ENCODE measurements at regions not wholly inside any gene's neighbourhood (a gene's known extent, or its start where the extent isn't known, plus 50 kb on each side); places are given as distances from the start of the nearest gene placed in this dataset.

DNA sequence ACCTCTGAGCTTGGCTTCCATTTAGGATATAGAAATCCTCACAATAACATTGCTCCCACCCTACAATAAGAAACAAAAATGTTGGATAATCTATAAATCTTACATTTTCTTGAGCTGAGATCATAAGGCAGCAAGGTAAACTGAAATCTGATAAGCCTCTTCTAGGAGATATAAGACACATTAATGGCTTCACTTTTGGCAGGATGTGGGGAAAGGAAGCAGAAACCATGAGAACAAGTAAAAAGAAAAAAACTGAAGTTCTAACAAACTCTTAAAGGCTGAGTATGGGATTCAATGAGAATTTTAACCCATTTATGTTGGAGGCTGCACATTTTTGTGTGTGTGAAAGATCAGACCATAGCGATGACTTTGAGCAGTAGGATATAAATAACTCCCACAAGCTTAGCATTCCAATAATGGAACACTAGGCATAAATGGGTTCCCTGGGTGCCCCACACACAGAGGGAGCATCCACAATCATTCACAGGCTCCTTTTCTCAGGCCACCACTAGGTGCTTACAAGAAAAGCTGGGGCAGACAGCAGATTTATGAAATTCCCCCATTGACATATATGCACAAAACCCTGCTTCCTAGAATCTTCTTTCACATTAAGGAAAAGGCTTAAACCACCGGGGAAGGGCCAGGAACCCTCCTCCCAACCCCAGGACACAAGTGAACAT is 564.9 kb upstream of the MGMT start:
- Histone ChIP-seq H4K20me1 (replicated peaks; ENCODE audit: control insufficient read depth, extremely low read depth, insufficient read depth, low read length) (no peaks in the 10 kb centered on the region), H3K9me1 (replicated peaks; ENCODE audit: control insufficient read depth, extremely low read depth, insufficient read depth, low read length) (no peaks in the 10 kb centered on the region), H3K4me2 (ENCODE audit: insufficient read depth, low read length) (no peak overlapping the region), H3K27ac (ENCODE audit: insufficient read depth, low read depth, low read length) (no peak overlapping the region), H3K36me3 (ENCODE audit: control insufficient read depth in 2 of 2, extremely low read depth in 1 of 2, insufficient read depth in 2 of 2, low read length in 2 of 2) (no peaks in the 10 kb centered on the region), H3K9ac (replicated peaks; ENCODE audit: extremely low read depth, insufficient read depth, low read length) (no peak overlapping the region), H3K9me3 (replicated peaks; ENCODE audit: control insufficient read depth, insufficient read depth, low read length) (no peaks in the 10 kb centered on the region), H3K4me3 (replicated peaks in 1 of 3; ENCODE audit: insufficient read depth in 1 of 3, low read depth in 1 of 3, low read length in 3 of 3) (no peak overlapping the region), H3K79me2 (ENCODE audit: control insufficient read depth, insufficient read depth, low read length) (no peaks in the 10 kb centered on the region), H2AFZ (ENCODE audit: low read depth, low read length) (no peak overlapping the region), H3K4me1 (ENCODE audit: control insufficient read depth, extremely low read depth, insufficient read depth, low read length) (no peaks in the 10 kb centered on the region), H3K27me3 (ENCODE audit: control insufficient read depth in 2 of 2, insufficient read depth in 2 of 2, low read length in 2 of 2) (no peaks in the 10 kb centered on the region)
- dilution Hi-C loops (cut with MboI; ENCODE audit: extremely low pct_ligation_motif_present, low sequenced_read_pairs) (no loop called here), intact Hi-C loops (cut with micrococcal nuclease) (no loop called here)
- ChIA-PET POLR2A (interaction anchor here (0.7 kb wide), 1 partner anchor 1029 kb away, joined by 5 read pairs; no protein-coding TSS in a partner anchor), CTCF (no interaction called here)
- DNase-seq (ENCODE audit: low read depth, low spot score) (no peak), FAIRE-seq (no peak)
- no TSS peak for BruUV-seq (replicated peaks)
- no peak for TF ChIP-seq POLR2A (IDR thresholded peaks at IDR 0.05; ENCODE audit: low read depth, low read length)
- no peak for TF ChIP-seq CTCF (IDR thresholded peaks at IDR 0.05; ENCODE audit: extremely low read depth in 1 of 2, insufficient read depth in 1 of 2, low read depth in 1 of 2, low read length in 2 of 2)

DNA sequence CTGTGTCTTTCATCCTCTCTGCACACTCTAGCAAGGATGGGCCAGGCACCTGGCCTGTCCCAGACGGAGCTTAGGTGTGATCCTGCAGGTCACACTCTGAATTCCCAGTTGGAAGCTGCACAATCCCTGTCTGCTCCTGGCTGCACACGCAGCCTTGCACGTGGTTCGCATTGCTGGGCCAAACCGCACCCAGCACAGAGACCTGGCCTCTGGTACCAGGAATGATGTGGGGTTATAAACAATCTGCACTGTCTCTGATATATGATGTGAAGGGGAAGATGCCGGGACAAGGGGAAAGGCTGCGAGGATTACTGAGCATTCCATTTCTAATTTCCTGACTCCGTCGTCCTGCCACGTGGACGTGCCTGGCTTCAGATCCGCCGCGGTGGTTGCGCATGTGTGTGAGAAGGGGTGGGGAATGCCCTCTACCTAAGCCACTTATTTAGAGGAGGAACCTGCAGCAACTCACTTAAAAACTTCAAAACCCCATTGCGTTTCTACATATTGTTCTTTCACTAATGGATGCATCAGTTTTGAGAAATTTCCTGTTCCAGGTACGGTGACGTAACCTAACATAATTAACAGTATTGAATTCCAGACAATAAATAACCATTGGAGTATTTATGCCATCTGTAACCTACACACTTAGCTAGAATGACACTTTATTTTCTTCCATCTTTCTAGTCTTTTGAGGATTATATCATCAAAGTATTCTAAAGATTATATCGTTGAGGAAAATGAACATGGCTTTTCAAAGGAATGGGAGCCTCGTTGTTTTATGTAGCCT is 559.7 kb upstream of the MGMT start:
- no TSS peak for BruUV-seq (replicated peaks)
- no peaks in the 10 kb centered on the region for H3K27me3 ChIP-seq (ENCODE audit: control insufficient read depth in 2 of 2, insufficient read depth in 2 of 2, low read length in 2 of 2)
- intact Hi-C loops (cut with micrococcal nuclease) (no loop called here), dilution Hi-C loops (cut with MboI; ENCODE audit: extremely low pct_ligation_motif_present, low sequenced_read_pairs) (no loop called here)
- no peak overlapping the region for H3K9ac ChIP-seq (replicated peaks; ENCODE audit: extremely low read depth, insufficient read depth, low read length)
- H3K4me1 ChIP-seq (ENCODE audit: control insufficient read depth, extremely low read depth, insufficient read depth, low read length), result no peaks in the 10 kb centered on the region
- no peak overlapping the region for H3K27ac ChIP-seq (ENCODE audit: insufficient read depth, low read depth, low read length)
- H3K4me2 ChIP-seq (ENCODE audit: insufficient read depth, low read length), result no peak overlapping the region
- ChIA-PET POLR2A (no interaction called here), CTCF (no interaction called here)
- TF ChIP-seq FOS (IDR thresholded peaks at IDR 0.05; ENCODE audit: borderline replicate concordance, insufficient read depth, low read length) (no peak), JUN (IDR thresholded peaks at IDR 0.05; ENCODE audit: borderline replicate concordance, insufficient read depth, insufficient read length, low read depth) (no peak), POLR2AphosphoS5 (IDR thresholded peaks at IDR 0.05; ENCODE audit: insufficient read depth, low read depth, low read length) (no peak), MYC (IDR thresholded peaks at IDR 0.05; ENCODE audit: low read depth, low read length) (no peak), CTCF (IDR thresholded peaks at IDR 0.05; ENCODE audit: extremely low read depth in 1 of 2, insufficient read depth in 1 of 2, low read depth in 1 of 2, low read length in 2 of 2) (no peak), POLR2A (IDR thresholded peaks at IDR 0.05; ENCODE audit: low read depth, low read length) (no peak), MAX (IDR thresholded peaks at IDR 0.05; ENCODE audit: insufficient read depth, insufficient read length) (no peak), GATA2 (IDR thresholded peaks at IDR 0.05; ENCODE audit: insufficient read depth, insufficient read length, low read depth, low read length) (no peak), EZH2 (IDR thresholded peaks at IDR 0.05; ENCODE audit: borderline replicate concordance, low read depth, low read length, severe bottlenecking) (no peak)
- no peaks in the 10 kb centered on the region for H3K9me1 ChIP-seq (replicated peaks; ENCODE audit: control insufficient read depth, extremely low read depth, insufficient read depth, low read length)
- no peak overlapping the region for H3K4me3 ChIP-seq (replicated peaks in 1 of 3; ENCODE audit: insufficient read depth in 1 of 3, low read depth in 1 of 3, low read length in 3 of 3)
- DNase-seq (ENCODE audit: low read depth, low spot score), result no peak
- H4K20me1 ChIP-seq (replicated peaks; ENCODE audit: control insufficient read depth, extremely low read depth, insufficient read depth, low read length), result no peaks in the 10 kb centered on the region
- no peaks in the 10 kb centered on the region for H3K36me3 ChIP-seq (ENCODE audit: control insufficient read depth in 2 of 2, extremely low read depth in 1 of 2, insufficient read depth in 2 of 2, low read length in 2 of 2)
- no peaks in the 10 kb centered on the region for H3K9me3 ChIP-seq (replicated peaks; ENCODE audit: control insufficient read depth, insufficient read depth, low read length)
- H3K79me2 ChIP-seq (ENCODE audit: control insufficient read depth, insufficient read depth, low read length), result no peaks in the 10 kb centered on the region
- H2AFZ ChIP-seq (ENCODE audit: low read depth, low read length), result no peak overlapping the region
- no peak for FAIRE-seq
